GM21447 (cell line): ENCODE measurements at regions not wholly inside any gene's neighbourhood (a gene's known extent, or its start where the extent isn't known, plus 50 kb on each side); places are given as distances from the start of the nearest gene placed in this dataset.
"Not testable (repeated sequence)": the region's sequence is repeated elsewhere in the genome, so short reads cannot be mapped to it uniquely, and the experiment has no call there.

Source experiments
- ATAC-seq: cut with Tn5 transposase; IDR thresholded peaks from one replicate; pipeline ENCODE4 v1.9.1; 2021; ENCODE audit not compliant: unreplicated experiment

GRCh38 chr9:25814023-25814422 lies 135.8 kb upstream of the TUSC1 start:
- ATAC-seq = no peak

DNA sequence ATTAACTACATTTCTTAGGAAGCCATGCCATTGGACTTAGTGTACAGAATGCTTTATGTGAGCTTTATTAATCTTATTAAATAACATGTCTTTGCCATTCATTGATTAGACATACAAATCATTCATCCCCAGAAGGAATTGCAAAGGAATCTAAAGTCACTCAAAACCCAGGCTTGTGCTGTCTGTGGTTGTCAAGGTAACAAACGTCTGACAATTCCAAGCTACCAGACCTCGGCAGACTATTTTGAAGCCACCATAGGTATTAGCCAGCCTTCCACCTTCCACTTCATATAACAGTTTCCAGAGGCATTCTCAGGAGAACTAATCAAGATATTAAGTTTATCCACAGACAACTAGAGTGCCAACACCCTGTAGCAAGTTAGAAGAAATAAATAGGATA lies 135.2 kb upstream of the TUSC1 start:
- no peak for ATAC-seq

DNA sequence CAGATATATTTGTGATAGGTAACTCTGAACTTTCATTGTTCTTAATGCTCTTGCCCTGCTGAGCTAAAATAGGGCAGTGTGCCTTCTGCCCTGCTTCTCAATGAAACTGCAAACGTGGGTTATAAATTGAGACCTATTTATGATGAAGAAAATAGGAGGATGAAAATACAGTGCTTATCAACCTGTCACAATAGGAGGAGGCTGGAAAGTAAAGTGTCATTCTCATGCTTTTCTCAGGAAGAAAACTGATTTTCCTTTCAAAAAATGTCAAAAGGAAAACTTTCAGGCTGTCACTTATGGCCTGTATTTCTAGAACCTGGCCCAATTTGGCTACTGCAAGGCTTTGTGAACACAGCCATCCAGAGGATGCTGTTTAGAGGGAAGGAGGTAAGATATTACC lies 130.3 kb upstream of the TUSC1 start:
- ATAC-seq = no peak

GRCh38 chr9:25804856-25805255 lies 126.6 kb upstream of the TUSC1 start:
- ATAC-seq = no peak

DNA sequence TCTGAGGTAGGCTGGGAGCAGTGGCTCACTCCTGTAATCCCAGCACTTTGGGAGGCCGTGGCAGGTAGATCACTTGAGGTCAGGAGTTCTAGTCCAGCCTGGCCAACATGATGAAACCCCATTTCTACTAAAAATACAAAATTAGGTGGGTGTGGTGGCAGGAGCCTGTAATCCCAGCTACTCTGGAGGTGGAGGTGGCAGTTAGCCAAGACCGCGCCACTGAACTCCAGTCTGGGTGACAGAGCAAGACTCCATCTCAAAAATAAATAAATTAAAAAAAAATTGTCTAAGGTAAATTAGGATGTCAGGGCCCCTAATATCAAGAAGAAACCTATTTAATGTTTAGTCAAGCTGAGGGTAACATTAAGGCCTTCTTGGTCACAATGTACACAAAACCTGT lies 123.7 kb upstream of the TUSC1 start:
- not testable (repeated sequence) for ATAC-seq

- no peak for ATAC-seq
Observed at GRCh38 chr9:25773805-25774204, 95.6 kb upstream of the TUSC1 start.

- ATAC-seq = no peak
Observed at GRCh38 chr9:25755951-25756350, 77.7 kb upstream of the TUSC1 start.

- ATAC-seq = no peak
Observed at GRCh38 chr9:25752398-25752797, 74.2 kb upstream of the TUSC1 start.

- ATAC-seq = no peak
Observed at GRCh38 chr9:25742256-25742655, 64.0 kb upstream of the TUSC1 start.

DNA sequence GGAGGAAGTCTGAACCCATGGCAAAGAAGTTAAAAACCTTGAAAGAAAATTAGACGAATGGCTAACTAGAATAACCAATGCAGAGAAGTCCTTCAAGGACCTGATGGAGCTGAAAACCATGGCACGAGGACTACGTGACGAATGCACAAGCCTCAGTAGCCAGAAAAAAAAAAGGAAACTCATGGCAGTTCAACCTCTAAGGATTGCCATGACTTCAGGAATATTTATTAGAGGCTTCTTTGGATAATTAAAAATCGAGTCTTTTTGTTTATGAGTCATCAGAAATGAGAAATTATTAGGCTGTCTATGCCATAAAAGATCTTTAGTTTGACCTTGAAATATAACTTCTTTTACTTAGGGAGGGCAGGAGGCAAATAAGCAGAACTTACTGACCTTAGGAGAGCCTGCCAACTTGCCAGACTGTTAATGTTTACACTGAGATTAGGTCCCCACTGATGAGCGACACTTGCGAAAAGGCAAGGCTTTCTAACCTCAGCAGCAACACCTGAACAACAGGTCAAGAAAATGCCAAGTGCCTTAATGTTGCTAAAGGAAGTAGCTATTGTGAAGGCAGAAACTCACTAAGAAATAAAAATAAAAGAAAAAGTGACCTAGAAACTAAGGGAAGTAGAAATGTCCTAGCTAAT lies 55.2 kb upstream of the TUSC1 start:
- no peak for ATAC-seq

- not testable (repeated sequence) for ATAC-seq
Observed at GRCh38 chr9:25731895-25732794, 53.9 kb upstream of the TUSC1 start.
